Fibroblast of skin of right biceps (primary cell): ENCODE measurements at regions not wholly inside any gene's neighbourhood (a gene's known extent, or its start where the extent isn't known, plus 50 kb on each side); places are given as distances from the start of the nearest gene placed in this dataset.

Experiments used
- DNase-seq: peaks from one replicate; pipeline ENCODE4 v3.0.0-alpha.2; 2013

- DNase-seq: no peak
Measured at GRCh38 chr4:41318839-41319530, 62.3 kb downstream of the UCHL1 start.

GRCh38 chr4:41319553-41319952 is 62.8 kb downstream of the UCHL1 start:
- DNase-seq: peak; percentile 26

- no peak for DNase-seq
Measured at GRCh38 chr4:41320278-41320677, 63.5 kb downstream of the UCHL1 start.

GRCh38 chr4:41320786-41321185 is 64.1 kb downstream of the UCHL1 start:
- DNase-seq: no peak

- DNase-seq: no peak
Measured at GRCh38 chr4:41321216-41321945, 64.7 kb downstream of the UCHL1 start.

- DNase-seq: no peak
Measured at GRCh38 chr4:41322617-41323016, 65.9 kb downstream of the UCHL1 start.

- no peak for DNase-seq
Measured at GRCh38 chr4:41323179-41323578, 66.5 kb downstream of the UCHL1 start.

- no peak for DNase-seq
Measured at GRCh38 chr4:41323706-41324105, 67.0 kb downstream of the UCHL1 start.

- DNase-seq: no peak
Measured at GRCh38 chr4:41324861-41325260, 68.1 kb downstream of the UCHL1 start.

- DNase-seq: no peak
Measured at GRCh38 chr4:41325901-41326300, 69.2 kb downstream of the UCHL1 start.

GRCh38 chr4:41326776-41327175 is 70.0 kb downstream of the UCHL1 start:
- no peak for DNase-seq

GRCh38 chr4:41327770-41328169 is 71.0 kb downstream of the UCHL1 start:
- DNase-seq: no peak

- DNase-seq: no peak
Measured at GRCh38 chr4:41329361-41329760, 72.6 kb downstream of the UCHL1 start.

GRCh38 chr4:41331224-41331623 is 74.5 kb downstream of the UCHL1 start:
- no peak for DNase-seq

GRCh38 chr4:41332510-41333054 is 75.9 kb downstream of the UCHL1 start:
- peak; percentile 67 for DNase-seq

GRCh38 chr4:41334182-41334581 is 77.5 kb downstream of the UCHL1 start:
- DNase-seq: no peak

GRCh38 chr4:41339812-41340809 is 83.4 kb downstream of the UCHL1 start:
- DNase-seq: peak; percentile 52

- peak; percentile 44 for DNase-seq
Measured at GRCh38 chr4:41346306-41347061, 89.8 kb downstream of the UCHL1 start.

- DNase-seq: no peak
Measured at GRCh38 chr4:41349021-41349420, 92.3 kb downstream of the UCHL1 start.

- DNase-seq: no peak
Measured at GRCh38 chr4:41358647-41359421, 102.1 kb downstream of the UCHL1 start.

- DNase-seq: no peak
Measured at GRCh38 chr4:41359422-41359775, 102.7 kb downstream of the UCHL1 start.

GRCh38 chr4:41359836-41360213 is 103.1 kb downstream of the UCHL1 start:
- DNase-seq: no peak
